NCI-H1930 (cell line): ENCODE measurements at regions not wholly inside any gene's neighbourhood (a gene's known extent, or its start where the extent isn't known, plus 50 kb on each side); places are given as distances from the start of the nearest gene placed in this dataset.
A peak's percentile ranks its signal among the peaks of the same experiment; 100 is the strongest.

Experiments used
- DNase-seq, 2 experiments: peaks; one replicate each; lab custom pipeline; 2025; lab: John Stamatoyannopoulos, UW

GRCh38 chr13:44093607-44094564 is 214.2 kb downstream of the LACC1 start:
- peak in 1 of 2 experiments; percentile 26 for DNase-seq

- no peak for DNase-seq
Measured at GRCh38 chr13:44096901-44097300, 217.2 kb downstream of the LACC1 start.

GRCh38 chr13:44098559-44098958 is 218.9 kb downstream of the LACC1 start:
- DNase-seq: no peak

GRCh38 chr13:44101347-44102083 is 221.8 kb downstream of the LACC1 start:
- no peak for DNase-seq

GRCh38 chr13:44103429-44104196 is 223.9 kb downstream of the LACC1 start:
- no peak for DNase-seq

- DNase-seq: no peak
Measured at GRCh38 chr13:44104197-44104490, 224.4 kb downstream of the LACC1 start.

GRCh38 chr13:44104969-44105368 is 225.3 kb downstream of the LACC1 start:
- DNase-seq: no peak

GRCh38 chr13:44106266-44107152 is 226.8 kb downstream of the LACC1 start:
- no peak for DNase-seq

- DNase-seq: no peak
Measured at GRCh38 chr13:44107357-44108121, 227.8 kb downstream of the LACC1 start.

- no peak for DNase-seq
Measured at GRCh38 chr13:44108331-44108858, 228.7 kb downstream of the LACC1 start.

GRCh38 chr13:44110091-44110621 is 230.5 kb downstream of the LACC1 start:
- DNase-seq: no peak

GRCh38 chr13:44111701-44112100 is 232.0 kb downstream of the LACC1 start:
- DNase-seq: no peak

- no peak for DNase-seq
Measured at GRCh38 chr13:44112700-44113329, 233.1 kb downstream of the LACC1 start.

GRCh38 chr13:44116562-44117332 is 237.0 kb downstream of the LACC1 start:
- peak in 1 of 2 experiments; percentile 19 for DNase-seq

GRCh38 chr13:44117351-44117750 is 237.6 kb downstream of the LACC1 start:
- DNase-seq: no peak

GRCh38 chr13:44117816-44118215 is 238.1 kb downstream of the LACC1 start:
- no peak for DNase-seq

- no peak for DNase-seq
Measured at GRCh38 chr13:44118881-44119280, 239.2 kb downstream of the LACC1 start.

GRCh38 chr13:44120043-44120442 is 240.3 kb downstream of the LACC1 start:
- no peak for DNase-seq
